ENCODE measurements at regions not wholly inside any gene's neighbourhood (a gene's known extent, or its start where the extent isn't known, plus 50 kb on each side); places are given as distances from the start of the nearest gene placed in this dataset.

GRCh38 chr13:40403509-40404241 is 262.8 kb downstream of the FOXO1 start:
- H3K4me3 ChIP-seq (ENCODE audit: low read length) = no peak overlapping the region
- Mint-ChIP-seq H3K4me3 (no peak overlapping the region), H3K36me3 (ENCODE audit: low read depth) (no peaks in the 10 kb centered on the region), H3K27me3 (no peaks in the 10 kb centered on the region), H3K27ac (no peak overlapping the region), H3K4me1 (ENCODE audit: low read depth) (peaks cover 25% of the 10 kb centered on the region), H3K9me3 (no peaks in the 10 kb centered on the region)
- ATAC-seq (ENCODE audit: poor library complexity) (no peak), DNase-seq (no peak)
- ChIA-PET CTCF (interaction anchor here (0.6 kb wide), 1 partner anchor 28 kb away, joined by 3 read pairs; no protein-coding TSS in a partner anchor), POLR2A (no interaction called here)
- no peak overlapping the region for H3K27ac ChIP-seq (ENCODE audit: low read depth in 1 of 2, low read length in 2 of 2)
- H3K9me3 ChIP-seq (ENCODE audit: control insufficient read depth in 1 of 2, insufficient read depth in 1 of 2, low read length in 2 of 2) = no peaks in the 10 kb centered on the region
- H3K27me3 ChIP-seq (ENCODE audit: control insufficient read depth in 1 of 2, insufficient read depth in 2 of 2, low read length in 2 of 2) = no peaks in the 10 kb centered on the region
- H3K36me3 ChIP-seq (ENCODE audit: insufficient read depth, low read length) = no peaks in the 10 kb centered on the region
- TF ChIP-seq CTCF (IDR thresholded peaks at IDR 0.05) = no peak
- peaks cover 8% of the 10 kb centered on the region for H3K4me1 ChIP-seq (ENCODE audit: insufficient read depth, low read length)
- intact Hi-C loops (cut with DNase I, micrococcal nuclease) = no loop called here

GRCh38 chr13:40404407-40404806 is 262.0 kb downstream of the FOXO1 start:
- Histone ChIP-seq H3K36me3 (ENCODE audit: insufficient read depth, low read length) (no peaks in the 10 kb centered on the region), H3K27ac (ENCODE audit: low read depth in 1 of 2, low read length in 2 of 2) (no peak overlapping the region), H3K4me1 (ENCODE audit: insufficient read depth, low read length) (peaks cover 8% of the 10 kb centered on the region), H3K9me3 (ENCODE audit: control insufficient read depth in 1 of 2, insufficient read depth in 1 of 2, low read length in 2 of 2) (no peaks in the 10 kb centered on the region), H3K27me3 (ENCODE audit: control insufficient read depth in 1 of 2, insufficient read depth in 2 of 2, low read length in 2 of 2) (no peaks in the 10 kb centered on the region), H3K4me3 (ENCODE audit: low read length) (no peak overlapping the region)
- Mint-ChIP-seq H3K9me3 (no peaks in the 10 kb centered on the region), H3K4me1 (ENCODE audit: low read depth) (peaks cover 25% of the 10 kb centered on the region), H3K27ac (no peak overlapping the region), H3K4me3 (no peak overlapping the region), H3K36me3 (ENCODE audit: low read depth) (no peaks in the 10 kb centered on the region), H3K27me3 (no peaks in the 10 kb centered on the region)
- DNase-seq = no peak
- intact Hi-C loops (cut with DNase I, micrococcal nuclease) = no loop called here
- no peak for ATAC-seq (ENCODE audit: poor library complexity)
- no peak for TF ChIP-seq CTCF (IDR thresholded peaks at IDR 0.05)
- ChIA-PET POLR2A (no interaction called here), CTCF (no interaction called here)

GRCh38 chr13:40404967-40405716 is 261.3 kb downstream of the FOXO1 start:
- ChIA-PET CTCF (no interaction called here), POLR2A (interaction anchor here (1.1 kb wide), 1 partner anchor 17 kb away, joined by 3 read pairs; no protein-coding TSS in a partner anchor)
- no peak for TF ChIP-seq CTCF (IDR thresholded peaks at IDR 0.05)
- H3K27me3 Mint-ChIP-seq = no peaks in the 10 kb centered on the region
- no peak for ATAC-seq (ENCODE audit: poor library complexity)
- Histone ChIP-seq H3K27me3 (ENCODE audit: control insufficient read depth in 1 of 2, insufficient read depth in 2 of 2, low read length in 2 of 2) (no peaks in the 10 kb centered on the region), H3K4me1 (ENCODE audit: insufficient read depth, low read length) (peaks cover 8% of the 10 kb centered on the region), H3K9me3 (ENCODE audit: control insufficient read depth in 1 of 2, insufficient read depth in 1 of 2, low read length in 2 of 2) (peaks cover 0 to 2% of the 10 kb centered on the region in 2 experiments), H3K36me3 (ENCODE audit: insufficient read depth, low read length) (no peaks in the 10 kb centered on the region), H3K27ac (ENCODE audit: low read depth in 1 of 2, low read length in 2 of 2) (no peak overlapping the region), H3K4me3 (ENCODE audit: low read length) (no peak overlapping the region)
- intact Hi-C loops (cut with DNase I, micrococcal nuclease) = no loop called here
- H3K27ac Mint-ChIP-seq = no peak overlapping the region
- H3K36me3 Mint-ChIP-seq (ENCODE audit: low read depth) = no peaks in the 10 kb centered on the region
- H3K9me3 Mint-ChIP-seq = no peaks in the 10 kb centered on the region
- H3K4me1 Mint-ChIP-seq (ENCODE audit: low read depth) = peaks cover 31% of the 10 kb centered on the region
- H3K4me3 Mint-ChIP-seq = no peak overlapping the region
- DNase-seq = no peak
